H9 (cell line): ENCODE measurements at regions not wholly inside any gene's neighbourhood (a gene's known extent, or its start where the extent isn't known, plus 50 kb on each side); places are given as distances from the start of the nearest gene placed in this dataset.
A peak's percentile ranks its signal among the peaks of the same experiment; 100 is the strongest.

Experiments used
- DNase-seq: peaks from one replicate; pipeline ENCODE4 v3.0.0-alpha.2; 2017
- H2AFZ ChIP-seq: one replicate; pipeline ENCODE4 v1.6.1; 2013; ENCODE audit warnings: mild to moderate bottlenecking, low read length, control low read depth, moderate library complexity
- H2AK5ac ChIP-seq: 2 replicates; pipeline ENCODE4 v1.6.1; 2013; ENCODE audit warnings: low read length, control low read depth, mixed read lengths; ENCODE audit not compliant: insufficient read length
- H2BK120ac ChIP-seq: one replicate; pipeline ENCODE4 v1.6.1; 2013; ENCODE audit warnings: low read depth, mild to moderate bottlenecking, low read length, control low read depth, inconsistent platforms; ENCODE audit not compliant: poor library complexity, severe bottlenecking
- H2BK12ac ChIP-seq: 2 replicates; pipeline ENCODE4 v1.6.1; 2013; ENCODE audit warnings: low read length, control low read depth, mixed read lengths, low read depth; ENCODE audit not compliant: insufficient read length
- H2BK15ac ChIP-seq: 2 replicates; pipeline ENCODE4 v1.6.1; 2013; ENCODE audit warnings: low read depth, low read length, control low read depth
- H2BK20ac ChIP-seq: one replicate; pipeline ENCODE4 v1.6.1; 2013; ENCODE audit warnings: low read depth, mild to moderate bottlenecking, low read length, control low read depth, inconsistent platforms; ENCODE audit not compliant: poor library complexity, severe bottlenecking
- H2BK5ac ChIP-seq: 2 replicates; pipeline ENCODE4 v1.6.1; 2013; ENCODE audit warnings: low read length, control low read depth, mixed read lengths; ENCODE audit not compliant: insufficient read length
- H3K14ac ChIP-seq: 2 replicates; pipeline ENCODE4 v1.6.1; 2013; ENCODE audit warnings: low read length, control low read depth; ENCODE audit not compliant: insufficient read depth
- H3K18ac ChIP-seq: 2 replicates; pipeline ENCODE4 v1.6.1; 2013; ENCODE audit warnings: low read depth, mild to moderate bottlenecking, mixed read lengths, low read length, control low read depth; ENCODE audit not compliant: insufficient read length
- H3K23ac ChIP-seq: 2 replicates; pipeline ENCODE4 v1.6.1; 2013; ENCODE audit warnings: low read length, control low read depth, mixed read lengths, low read depth; ENCODE audit not compliant: insufficient read length
- H3K23me2 ChIP-seq: 2 replicates; pipeline ENCODE4 v1.6.1; 2013; ENCODE audit warnings: low read depth, mild to moderate bottlenecking, mixed read lengths, low read length, control low read depth; ENCODE audit not compliant: insufficient read length, poor library complexity, severe bottlenecking
- H3K27ac ChIP-seq: 2 replicates; pipeline ENCODE4 v1.5.1; 2013; ENCODE audit warnings: low read length, control low read depth, mixed read lengths, low read depth; ENCODE audit not compliant: insufficient read length
- H3K27me3 ChIP-seq: 2 replicates; pipeline ENCODE4 v1.6.1; 2013; ENCODE audit warnings: low read length, control low read depth, inconsistent platforms; ENCODE audit not compliant: insufficient read depth
- H3K4ac ChIP-seq: 2 replicates; pipeline ENCODE4 v1.6.1; 2013; ENCODE audit warnings: low read depth, mild to moderate bottlenecking, control low read depth, inconsistent platforms, low read length, moderate library complexity
- H3K4me1 ChIP-seq: 2 replicates; pipeline ENCODE4 v1.6.1; 2013; ENCODE audit warnings: low read length, control low read depth, inconsistent platforms; ENCODE audit not compliant: insufficient read depth
- H3K4me2 ChIP-seq: 2 replicates; pipeline ENCODE4 v1.6.1; 2013; ENCODE audit warnings: low read length, control low read depth, mixed read lengths; ENCODE audit not compliant: insufficient read length, insufficient read depth
- H3K56ac ChIP-seq: 2 replicates; pipeline ENCODE4 v1.6.1; 2013; ENCODE audit warnings: low read depth, mild to moderate bottlenecking, mixed read lengths, low read length, control low read depth; ENCODE audit not compliant: insufficient read length
- H3K79me1 ChIP-seq: 2 replicates; pipeline ENCODE4 v1.6.1; 2013; ENCODE audit warnings: low read depth, mild to moderate bottlenecking, moderate library complexity, low read length, control low read depth, inconsistent platforms; ENCODE audit not compliant: insufficient read depth, poor library complexity, severe bottlenecking
- H3K79me2 ChIP-seq: 2 replicates; pipeline ENCODE4 v1.6.1; 2013; ENCODE audit warnings: low read length, control low read depth, inconsistent platforms; ENCODE audit not compliant: insufficient read depth
- H3K9ac ChIP-seq: 2 replicates; pipeline ENCODE4 v1.6.1; 2013; ENCODE audit warnings: low read length, control low read depth, mixed read lengths; ENCODE audit not compliant: insufficient read length; ENCODE audit errors: extremely low read depth
- H3K9me3 ChIP-seq: one replicate; pipeline ENCODE4 v1.6.1; 2013; ENCODE audit warnings: low read depth, low read length, inconsistent platforms; ENCODE audit not compliant: control insufficient read depth
- H3T11ph ChIP-seq: one replicate; pipeline ENCODE4 v1.6.1; 2013; ENCODE audit warnings: mild to moderate bottlenecking, low read length, control low read depth, inconsistent platforms
- H4K20me1 ChIP-seq: one replicate; pipeline ENCODE4 v1.6.1; 2013; ENCODE audit not compliant: control insufficient read depth, insufficient read length, insufficient read depth
- H4K5ac ChIP-seq: 2 replicates; pipeline ENCODE4 v1.6.1; 2013; ENCODE audit warnings: low read depth, mild to moderate bottlenecking, mixed read lengths, low read length, control low read depth; ENCODE audit not compliant: insufficient read length
- H4K8ac ChIP-seq: replicated peaks from 2 replicates; pipeline ENCODE4 v1.6.1; 2013; ENCODE audit warnings: low read length, control low read depth, mixed read lengths, low read depth; ENCODE audit not compliant: insufficient read length
- H4K91ac ChIP-seq: 2 replicates; pipeline ENCODE4 v1.6.1; 2013; ENCODE audit warnings: low read depth, mild to moderate bottlenecking, moderate library complexity, mixed read lengths, low read length, control low read depth; ENCODE audit not compliant: insufficient read length
- H3K27ac Mint-ChIP-seq, 3 experiments: 2 replicates in 2 of 3; 3 replicates in 1 of 3; pipeline ENCODE4 v1.8.0; 2020 to 2021; ENCODE audit warnings: mixed read lengths in 3 of 3, mild to moderate bottlenecking in 1 of 3, moderate library complexity in 1 of 3
- H3K27me3 Mint-ChIP-seq: 2 replicates; pipeline ENCODE4 v1.8.0; 2021; ENCODE audit warnings: low read depth, mild to moderate bottlenecking, moderate library complexity, mixed read lengths
- H3K36me3 Mint-ChIP-seq, 3 experiments: 2 replicates in 2 of 3; 3 replicates in 1 of 3; pipeline ENCODE4 v1.8.0; 2020 to 2021; ENCODE audit warnings: low read depth in 3 of 3, mixed read lengths in 3 of 3; ENCODE audit not compliant: insufficient read depth in 1 of 3
- H3K4me1 Mint-ChIP-seq, 2 experiments: 2 replicates each; pipeline ENCODE4 v1.8.0; 2020; ENCODE audit warnings: mixed read lengths in 2 of 2
- H3K4me3 Mint-ChIP-seq, 2 experiments: 2 replicates in 1 of 2; 3 replicates in 1 of 2; pipeline ENCODE4 v1.8.0; 2020 to 2021; ENCODE audit warnings: mild to moderate bottlenecking in 2 of 2, mixed read lengths in 2 of 2, moderate library complexity in 1 of 2
- H3K9me3 Mint-ChIP-seq, 2 experiments: 2 replicates in 1 of 2; 3 replicates in 1 of 2; pipeline ENCODE4 v1.8.0; 2020; ENCODE audit warnings: mild to moderate bottlenecking in 2 of 2, mixed read lengths in 2 of 2, moderate library complexity in 1 of 2
- WGBS: extraction: QIAGEN DNeasy Blood & Tissue Kit; methylation state at CpG from one replicate; pipeline ENCODE4 v1.1.7; 2013; ENCODE audit warnings: missing lambda C conversion rate, low lambda C conversion rate, mixed read lengths; ENCODE audit not compliant: insufficient read length; ENCODE audit errors: extremely low coverage; 5-methylcytosine and 5-hydroxymethylcytosine counted together
- TF ChIP-seq, protein P1 (sequence below): fragments of 200-600 bp; sonication (generic); conservative IDR thresholded peaks from 3 replicates; pipeline ENCODE4 v1.8.0; 2021; ENCODE audit warnings: antibody characterized with exemption, mild to moderate bottlenecking

GRCh38 chr2:80852079-80852807, 547.7 kb upstream of the LRRTM1 start:
- Histone ChIP-seq H3K9me3 (no peaks in the 10 kb centered on the region), H2BK120ac (no peak overlapping the region), H4K91ac (no peak overlapping the region), H3T11ph (no peak overlapping the region), H3K27ac (no peak overlapping the region), H4K20me1 (no peaks in the 10 kb centered on the region), H2AFZ (peak overlapping the region; percentile 96), H3K14ac (no peak overlapping the region), H4K5ac (no peak overlapping the region), H3K18ac (no peak overlapping the region), H3K23me2 (no peaks in the 10 kb centered on the region), H2BK20ac (no peak overlapping the region), H3K4ac (no peak overlapping the region), H3K4me2 (no peak overlapping the region), H2BK15ac (no peak overlapping the region), H3K9ac (no peak overlapping the region), H3K23ac (no peak overlapping the region), H4K8ac (no peak overlapping the region), H3K79me1 (no peaks in the 10 kb centered on the region), H2BK12ac (no peak overlapping the region), H3K56ac (no peak overlapping the region), H2AK5ac (no peak overlapping the region), H3K4me1 (no peaks in the 10 kb centered on the region), H2BK5ac (no peak overlapping the region), H3K27me3 (no peaks in the 10 kb centered on the region), H3K79me2 (no peaks in the 10 kb centered on the region)
- H3K4me3 Mint-ChIP-seq: no peak overlapping the region
- no CpG with 5 or more reads among the region's 4 CpGs for WGBS
- DNase-seq: no peak
- H3K9me3 Mint-ChIP-seq: no peaks in the 10 kb centered on the region
- peaks cover 0 to 10% of the 10 kb centered on the region in 2 experiments; a peak in 2 of 4 replicates for H3K4me1 Mint-ChIP-seq
- H3K36me3 Mint-ChIP-seq: no peaks in the 10 kb centered on the region
- peak overlapping the region in 1 of 3 experiments; percentile 77; a peak in 1 of 7 replicates for H3K27ac Mint-ChIP-seq
- H3K27me3 Mint-ChIP-seq: no peaks in the 10 kb centered on the region
- TF ChIP-seq, protein P1, sequence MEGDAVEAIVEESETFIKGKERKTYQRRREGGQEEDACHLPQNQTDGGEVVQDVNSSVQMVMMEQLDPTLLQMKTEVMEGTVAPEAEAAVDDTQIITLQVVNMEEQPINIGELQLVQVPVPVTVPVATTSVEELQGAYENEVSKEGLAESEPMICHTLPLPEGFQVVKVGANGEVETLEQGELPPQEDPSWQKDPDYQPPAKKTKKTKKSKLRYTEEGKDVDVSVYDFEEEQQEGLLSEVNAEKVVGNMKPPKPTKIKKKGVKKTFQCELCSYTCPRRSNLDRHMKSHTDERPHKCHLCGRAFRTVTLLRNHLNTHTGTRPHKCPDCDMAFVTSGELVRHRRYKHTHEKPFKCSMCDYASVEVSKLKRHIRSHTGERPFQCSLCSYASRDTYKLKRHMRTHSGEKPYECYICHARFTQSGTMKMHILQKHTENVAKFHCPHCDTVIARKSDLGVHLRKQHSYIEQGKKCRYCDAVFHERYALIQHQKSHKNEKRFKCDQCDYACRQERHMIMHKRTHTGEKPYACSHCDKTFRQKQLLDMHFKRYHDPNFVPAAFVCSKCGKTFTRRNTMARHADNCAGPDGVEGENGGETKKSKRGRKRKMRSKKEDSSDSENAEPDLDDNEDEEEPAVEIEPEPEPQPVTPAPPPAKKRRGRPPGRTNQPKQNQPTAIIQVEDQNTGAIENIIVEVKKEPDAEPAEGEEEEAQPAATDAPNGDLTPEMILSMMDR: peak; percentile 57; the same call in 2 of the 3 replicates
